Calu3 (cell line): ENCODE measurements at regions not wholly inside any gene's neighbourhood (a gene's known extent, or its start where the extent isn't known, plus 50 kb on each side); places are given as distances from the start of the nearest gene placed in this dataset.

ENCODE experiments used
- BruUV-seq: library from RNA; stranded (reverse); fragments of 400-500 nt; replicated peaks from 2 replicates; lab custom pipeline; 2021; lab: Mats Ljungman, UMichigan
- CTCF ChIA-PET: fragments of 300-600 bp; sonication (Branson Sonifier 250); formaldehyde crosslinking; loops from one replicate; lab custom pipeline; 2022; ENCODE audit warnings: antibody characterized with exemption; lab: Charles Lee
- DNase-seq: peaks from one replicate; pipeline ENCODE4 v3.0.0; 2022
- H3K27ac Mint-ChIP-seq: one replicate; pipeline ENCODE4 v1.8.0; 2022; ENCODE audit warnings: mixed read lengths; ENCODE audit not compliant: unreplicated experiment
- H3K27me3 Mint-ChIP-seq: one replicate; pipeline ENCODE4 v1.8.0; 2022; ENCODE audit warnings: mixed read lengths; ENCODE audit not compliant: unreplicated experiment
- H3K36me3 Mint-ChIP-seq: one replicate; pipeline ENCODE4 v1.8.0; 2022; ENCODE audit warnings: mild to moderate bottlenecking, moderate library complexity, mixed read lengths; ENCODE audit not compliant: insufficient read depth, unreplicated experiment
- H3K4me1 Mint-ChIP-seq: one replicate; pipeline ENCODE4 v1.8.0; 2022; ENCODE audit warnings: mild to moderate bottlenecking, low read depth, mixed read lengths; ENCODE audit not compliant: unreplicated experiment
- H3K4me3 Mint-ChIP-seq: one replicate; pipeline ENCODE4 v1.8.0; 2022; ENCODE audit warnings: mild to moderate bottlenecking, low read depth, moderate library complexity, mixed read lengths; ENCODE audit not compliant: unreplicated experiment
- H3K9me3 Mint-ChIP-seq: one replicate; pipeline ENCODE4 v1.8.0; 2022; ENCODE audit warnings: low read depth, mixed read lengths; ENCODE audit not compliant: unreplicated experiment
- intact Hi-C: fragments of 100-400 bp; cut with micrococcal nuclease; formaldehyde crosslinking; loops from one replicate; pipeline ENCODE4 v1.10.0; 2022; ENCODE audit not compliant: unreplicated experiment
- TF ChIP-seq, protein P1 (sequence below): fragments of 200-600 bp; IDR thresholded peaks from one replicate; pipeline ENCODE4 v1.8.0; 2022; ENCODE audit warnings: antibody characterized with exemption; ENCODE audit not compliant: unreplicated experiment

GRCh38 chr4:104412344-104412743 lies 82.3 kb downstream of the CXXC4 start:
- Mint-ChIP-seq H3K36me3 (no peaks in the 10 kb centered on the region), H3K4me1 (peaks cover 13% of the 10 kb centered on the region), H3K27me3 (no peaks in the 10 kb centered on the region), H3K27ac (no peak overlapping the region), H3K4me3 (no peak overlapping the region), H3K9me3 (no peaks in the 10 kb centered on the region)
- no peak for DNase-seq
- intact Hi-C loops: no loop called here
- CTCF ChIA-PET: no interaction called here
- TF ChIP-seq, protein P1, sequence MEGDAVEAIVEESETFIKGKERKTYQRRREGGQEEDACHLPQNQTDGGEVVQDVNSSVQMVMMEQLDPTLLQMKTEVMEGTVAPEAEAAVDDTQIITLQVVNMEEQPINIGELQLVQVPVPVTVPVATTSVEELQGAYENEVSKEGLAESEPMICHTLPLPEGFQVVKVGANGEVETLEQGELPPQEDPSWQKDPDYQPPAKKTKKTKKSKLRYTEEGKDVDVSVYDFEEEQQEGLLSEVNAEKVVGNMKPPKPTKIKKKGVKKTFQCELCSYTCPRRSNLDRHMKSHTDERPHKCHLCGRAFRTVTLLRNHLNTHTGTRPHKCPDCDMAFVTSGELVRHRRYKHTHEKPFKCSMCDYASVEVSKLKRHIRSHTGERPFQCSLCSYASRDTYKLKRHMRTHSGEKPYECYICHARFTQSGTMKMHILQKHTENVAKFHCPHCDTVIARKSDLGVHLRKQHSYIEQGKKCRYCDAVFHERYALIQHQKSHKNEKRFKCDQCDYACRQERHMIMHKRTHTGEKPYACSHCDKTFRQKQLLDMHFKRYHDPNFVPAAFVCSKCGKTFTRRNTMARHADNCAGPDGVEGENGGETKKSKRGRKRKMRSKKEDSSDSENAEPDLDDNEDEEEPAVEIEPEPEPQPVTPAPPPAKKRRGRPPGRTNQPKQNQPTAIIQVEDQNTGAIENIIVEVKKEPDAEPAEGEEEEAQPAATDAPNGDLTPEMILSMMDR: no peak
- BruUV-seq: no TSS peak

GRCh38 chr4:104411502-104411901 lies 83.2 kb downstream of the CXXC4 start:
- CTCF ChIA-PET: no interaction called here
- TF ChIP-seq, protein P1: no peak
- H3K4me1 Mint-ChIP-seq: peaks cover 5% of the 10 kb centered on the region
- intact Hi-C loops: no loop called here
- H3K9me3 Mint-ChIP-seq: no peaks in the 10 kb centered on the region
- no peak overlapping the region for H3K27ac Mint-ChIP-seq
- H3K27me3 Mint-ChIP-seq: no peaks in the 10 kb centered on the region
- H3K4me3 Mint-ChIP-seq: no peak overlapping the region
- no peak for DNase-seq
- no peaks in the 10 kb centered on the region for H3K36me3 Mint-ChIP-seq
- BruUV-seq: no TSS peak

GRCh38 chr4:104408878-104409277 lies 85.8 kb downstream of the CXXC4 start:
- intact Hi-C loops: no loop called here
- BruUV-seq: no TSS peak
- Mint-ChIP-seq H3K36me3 (no peaks in the 10 kb centered on the region), H3K4me3 (no peak overlapping the region), H3K27ac (no peak overlapping the region), H3K27me3 (no peaks in the 10 kb centered on the region), H3K4me1 (no peaks in the 10 kb centered on the region), H3K9me3 (no peaks in the 10 kb centered on the region)
- DNase-seq: no peak
- CTCF ChIA-PET: no interaction called here
- TF ChIP-seq, protein P1: no peak

GRCh38 chr4:104404361-104404760 lies 90.3 kb downstream of the CXXC4 start:
- CTCF ChIA-PET: no interaction called here
- DNase-seq: no peak
- no TSS peak for BruUV-seq
- no peaks in the 10 kb centered on the region for H3K36me3 Mint-ChIP-seq
- no peaks in the 10 kb centered on the region for H3K9me3 Mint-ChIP-seq
- no peak overlapping the region for H3K27ac Mint-ChIP-seq
- no peak overlapping the region for H3K4me3 Mint-ChIP-seq
- no peaks in the 10 kb centered on the region for H3K27me3 Mint-ChIP-seq
- no peaks in the 10 kb centered on the region for H3K4me1 Mint-ChIP-seq
- TF ChIP-seq, protein P1: no peak
- intact Hi-C loops: no loop called here
